ENCODE measurements at regions not wholly inside any gene's neighbourhood (a gene's known extent, or its start where the extent isn't known, plus 50 kb on each side); places are given as distances from the start of the nearest gene placed in this dataset.

- no peak overlapping the region for H3K56ac ChIP-seq (ENCODE audit: insufficient read length, low read depth, low read length)
- WGBS (ENCODE audit: extremely low coverage, insufficient read length, low lambda C conversion rate), result no CpG with 5 or more reads among the region's 13 CpGs
- H3K4me1 ChIP-seq (ENCODE audit: insufficient read depth, low read length), result no peaks in the 10 kb centered on the region
- no peaks in the 10 kb centered on the region for H3K23me2 ChIP-seq (ENCODE audit: insufficient read length, low read depth, low read length, poor library complexity, severe bottlenecking)
- H3K18ac ChIP-seq (ENCODE audit: insufficient read length, low read depth, low read length), result no peak overlapping the region
- no peak overlapping the region for H4K91ac ChIP-seq (ENCODE audit: insufficient read length, low read depth, low read length)
- H2BK20ac ChIP-seq (ENCODE audit: low read depth, low read length, poor library complexity, severe bottlenecking), result no peak overlapping the region
- no peak overlapping the region; a peak in 1 of 7 replicates for H3K27ac Mint-ChIP-seq
- H3K9me3 ChIP-seq (ENCODE audit: control insufficient read depth, low read depth, low read length), result no peaks in the 10 kb centered on the region
- no peaks in the 10 kb centered on the region for H3K79me2 ChIP-seq (ENCODE audit: insufficient read depth, low read length)
- H4K8ac ChIP-seq (replicated peaks; ENCODE audit: insufficient read length, low read depth, low read length), result no peak overlapping the region
- H3K9ac ChIP-seq (ENCODE audit: extremely low read depth, insufficient read length, low read length), result no peak overlapping the region
- H3K9me3 Mint-ChIP-seq, result no peaks in the 10 kb centered on the region
- no peak overlapping the region for H3K27ac ChIP-seq (ENCODE audit: insufficient read length, low read depth, low read length)
- H2AK5ac ChIP-seq (ENCODE audit: insufficient read length, low read length), result no peak overlapping the region
- H3K27me3 Mint-ChIP-seq (ENCODE audit: low read depth), result peaks cover 35% of the 10 kb centered on the region
- no peaks in the 10 kb centered on the region for H3K79me1 ChIP-seq (ENCODE audit: insufficient read depth, low read depth, low read length, poor library complexity, severe bottlenecking)
- H3K4me3 Mint-ChIP-seq, result no peak overlapping the region
- no peak overlapping the region for H2BK15ac ChIP-seq (ENCODE audit: low read depth, low read length)
- no peak overlapping the region for H2BK5ac ChIP-seq (ENCODE audit: insufficient read length, low read length)
- H3K4ac ChIP-seq (ENCODE audit: low read depth, low read length), result no peak overlapping the region
- no peaks in the 10 kb centered on the region for H4K20me1 ChIP-seq (ENCODE audit: control insufficient read depth, insufficient read depth, insufficient read length)
- H3K36me3 Mint-ChIP-seq (ENCODE audit: insufficient read depth in 1 of 3, low read depth in 3 of 3), result no peaks in the 10 kb centered on the region
- no peak overlapping the region for H3K23ac ChIP-seq (ENCODE audit: insufficient read length, low read depth, low read length)
- H4K5ac ChIP-seq (ENCODE audit: insufficient read length, low read depth, low read length), result no peak overlapping the region
- TF ChIP-seq CTCF (conservative IDR thresholded peaks at IDR 0.05), result no peak
- H3K14ac ChIP-seq (ENCODE audit: insufficient read depth, low read length), result no peak overlapping the region
- H3K27me3 ChIP-seq (ENCODE audit: insufficient read depth, low read length), result no peaks in the 10 kb centered on the region
- H2AFZ ChIP-seq (ENCODE audit: low read length), result no peak overlapping the region
- H3K4me2 ChIP-seq (ENCODE audit: insufficient read depth, insufficient read length, low read length), result no peak overlapping the region
- peaks cover 15 to 27% of the 10 kb centered on the region in 2 experiments for H3K4me1 Mint-ChIP-seq
- no peak overlapping the region for H3T11ph ChIP-seq (ENCODE audit: low read length)
- DNase-seq, result no peak
- no peak overlapping the region for H2BK120ac ChIP-seq (ENCODE audit: low read depth, low read length, poor library complexity, severe bottlenecking)
- H2BK12ac ChIP-seq (ENCODE audit: insufficient read length, low read depth, low read length), result no peak overlapping the region
Measured at GRCh38 chr20:57879779-57880570, 170.2 kb upstream of the PMEPA1 start.
